ENCODE measurements at regions not wholly inside any gene's neighbourhood (a gene's known extent, or its start where the extent isn't known, plus 50 kb on each side); places are given as distances from the start of the nearest gene placed in this dataset.

DNA sequence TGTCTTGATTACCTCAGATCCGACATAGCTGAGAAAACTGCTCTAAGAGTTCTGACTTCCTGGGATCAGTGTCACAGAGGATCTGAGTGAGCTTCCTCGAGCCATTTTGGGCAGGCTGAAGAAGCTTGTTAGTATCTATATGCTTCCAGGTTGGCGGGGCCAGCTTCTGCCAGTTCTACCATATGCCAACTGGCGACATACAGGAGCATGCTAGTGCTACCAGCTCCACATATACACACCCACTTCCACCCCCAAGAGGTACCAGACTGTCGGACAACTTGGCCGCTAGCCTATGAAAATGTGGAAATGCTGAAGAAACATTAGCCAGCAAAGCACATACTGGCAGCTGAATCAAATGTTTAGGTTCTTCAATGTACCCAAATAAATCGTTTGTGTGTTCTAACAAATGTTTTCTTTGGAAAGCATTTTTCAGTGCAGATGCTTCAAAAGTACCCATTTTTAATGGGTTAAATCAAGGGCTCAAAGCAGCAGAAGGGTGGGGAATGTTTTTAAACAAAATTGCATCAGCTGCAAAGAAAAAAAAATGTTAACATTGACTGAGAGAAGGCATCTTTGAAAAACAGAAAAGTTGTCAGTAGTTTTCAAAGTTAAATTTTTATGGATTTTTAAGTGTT, 163.7 kb downstream of the KLF12 start:
- in situ Hi-C loops (cut with MboI; ENCODE audit: low sequenced_read_pairs) = no loop called here

DNA sequence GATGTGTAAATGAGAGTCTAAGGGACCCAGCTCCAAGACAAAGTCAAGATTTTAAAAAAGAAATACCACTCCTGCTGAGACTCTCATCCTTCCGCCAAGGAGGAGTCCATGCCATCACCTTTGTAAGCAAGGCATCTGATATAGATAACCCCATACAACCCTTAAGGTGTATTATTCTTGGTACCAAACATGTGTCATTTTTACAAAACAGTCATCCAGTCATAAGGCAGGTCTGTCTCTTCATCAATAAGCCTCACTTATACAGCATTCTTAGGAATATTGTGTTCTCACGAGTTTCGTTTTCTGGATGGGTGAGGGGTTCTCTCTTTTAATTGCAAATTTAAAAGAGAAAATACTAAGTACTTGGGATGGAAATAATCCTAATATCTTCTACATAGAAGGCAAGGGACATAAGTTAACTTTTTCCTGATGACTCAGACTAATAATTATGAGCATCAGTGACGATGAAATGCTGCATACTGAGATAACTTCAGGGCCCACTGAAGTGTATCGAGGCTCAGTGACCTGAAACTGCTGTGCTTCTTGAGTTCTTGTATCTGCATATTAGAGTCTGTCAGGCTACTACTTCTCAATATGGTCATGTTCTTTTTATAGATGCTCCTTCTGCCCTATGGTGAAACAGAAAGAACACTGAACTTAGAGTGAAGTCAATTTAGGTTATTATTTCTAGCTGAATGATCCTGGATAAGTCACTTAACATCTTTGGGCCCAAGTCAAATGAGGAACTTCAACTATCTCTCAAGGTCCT, 166.6 kb downstream of the KLF12 start:
- in situ Hi-C loops (cut with MboI; ENCODE audit: low sequenced_read_pairs) = no loop called here

DNA sequence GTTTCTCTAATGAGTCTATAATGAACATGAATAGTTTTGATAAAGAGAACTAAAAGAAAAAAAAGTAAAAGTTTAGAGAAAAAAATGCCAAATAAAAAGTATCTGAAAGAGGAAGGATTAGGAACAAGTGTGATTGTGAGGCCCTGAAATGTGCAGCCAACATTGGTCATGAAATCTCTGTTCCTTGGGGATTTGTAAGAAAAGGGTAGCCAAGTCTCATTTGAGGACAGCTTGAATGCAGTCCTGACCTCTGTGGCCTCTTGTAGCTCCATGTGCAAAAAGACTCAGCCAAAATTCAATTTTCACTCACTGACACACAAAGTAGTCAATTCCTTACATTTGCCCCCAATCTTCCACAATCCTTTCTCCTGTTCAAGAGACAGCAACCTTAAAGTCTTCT, 167.9 kb downstream of the KLF12 start:
- in situ Hi-C loops (cut with MboI; ENCODE audit: low sequenced_read_pairs) = no loop called here

DNA sequence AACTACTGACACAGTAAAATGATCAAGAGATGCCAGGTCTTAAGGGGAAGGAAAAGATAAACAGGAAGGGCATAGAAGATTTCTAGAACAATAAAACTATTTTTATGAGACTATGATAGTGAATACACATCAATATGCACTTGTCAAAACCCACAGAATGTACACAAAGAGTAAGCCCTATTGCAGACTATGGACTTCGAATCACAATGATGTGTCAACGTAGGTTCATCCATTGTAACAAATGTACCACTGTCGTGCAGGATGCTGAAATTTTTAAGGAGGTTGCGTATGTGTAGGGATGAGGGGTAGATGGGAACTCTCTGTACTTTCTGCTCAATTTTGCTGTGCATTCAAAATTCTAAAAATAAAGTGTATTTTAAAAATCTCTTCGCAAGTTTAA, 171.9 kb downstream of the KLF12 start:
- in situ Hi-C loops (cut with MboI; ENCODE audit: low sequenced_read_pairs) = no loop called here

DNA sequence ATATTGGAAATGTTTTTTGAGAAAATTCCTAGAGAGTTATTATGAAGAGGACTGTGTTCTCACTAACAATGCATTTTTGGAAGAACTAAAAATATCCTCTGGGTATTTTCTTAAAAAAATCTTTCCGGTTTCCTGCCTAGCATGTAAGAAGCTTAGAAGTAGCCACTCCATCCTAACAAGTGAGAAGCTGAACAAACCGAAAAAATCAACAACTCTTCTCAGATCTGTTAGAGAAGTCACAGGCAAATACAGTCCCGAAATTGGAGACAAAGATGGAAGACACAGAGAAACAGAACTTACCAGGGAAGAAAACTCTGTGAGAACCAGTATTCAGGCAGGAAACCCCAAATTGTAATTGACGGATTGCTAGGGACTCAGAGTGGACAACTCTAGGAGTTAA, 173.0 kb downstream of the KLF12 start:
- in situ Hi-C loops (cut with MboI; ENCODE audit: low sequenced_read_pairs) = no loop called here

DNA sequence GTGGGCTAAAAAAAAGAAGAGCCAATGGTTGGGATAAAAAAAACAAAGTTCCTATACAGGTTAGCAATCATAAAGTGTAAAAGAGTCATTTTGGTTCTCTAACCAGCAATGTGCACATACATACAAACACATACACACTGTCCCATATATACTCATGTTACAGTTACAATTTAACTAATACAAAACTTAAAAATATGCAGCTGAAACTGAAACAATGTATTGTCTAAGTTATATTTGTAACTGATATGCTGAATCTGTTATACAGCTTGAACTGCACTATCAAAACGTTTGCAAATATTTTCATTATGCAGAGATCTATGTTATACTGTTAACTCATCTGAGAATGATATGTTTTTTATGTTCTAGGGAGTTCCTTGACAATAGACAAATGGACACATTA, 173.7 kb downstream of the KLF12 start:
- in situ Hi-C loops (cut with MboI; ENCODE audit: low sequenced_read_pairs) = no loop called here

DNA sequence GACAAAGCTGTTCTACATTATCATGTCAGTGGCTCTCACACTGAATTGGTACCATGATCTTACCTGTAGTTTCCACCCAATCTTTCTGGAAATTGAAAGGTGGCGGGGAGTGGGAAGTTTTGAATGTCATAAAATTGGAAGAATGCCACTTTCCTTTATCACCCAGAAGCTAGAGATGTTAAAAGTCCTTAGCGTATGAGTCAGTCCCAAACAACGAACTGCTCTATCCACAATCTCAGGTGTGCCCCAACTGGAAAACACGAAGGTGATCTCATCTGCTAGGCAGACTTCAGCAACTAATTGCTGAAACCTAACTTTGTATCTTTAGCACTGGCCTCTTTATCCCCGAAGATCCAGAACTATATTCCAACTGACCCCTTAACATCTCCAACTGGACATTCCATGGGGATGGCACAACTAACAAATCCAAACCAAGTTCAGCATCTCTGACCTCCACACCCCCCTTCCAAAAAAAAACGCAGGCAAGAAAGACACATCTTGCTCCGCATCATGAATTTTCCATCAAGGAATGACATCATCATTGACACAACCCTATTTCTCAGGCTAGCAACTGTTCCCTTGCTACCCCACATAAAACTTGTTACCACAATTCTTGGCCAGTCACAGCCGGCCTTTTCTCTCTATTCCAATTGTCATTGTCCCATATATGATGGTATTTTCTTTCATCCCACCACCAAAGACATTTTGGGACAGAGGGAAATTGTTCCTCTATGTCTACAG, 175.4 kb downstream of the KLF12 start:
- in situ Hi-C loops (cut with MboI; ENCODE audit: low sequenced_read_pairs) = no loop called here

DNA sequence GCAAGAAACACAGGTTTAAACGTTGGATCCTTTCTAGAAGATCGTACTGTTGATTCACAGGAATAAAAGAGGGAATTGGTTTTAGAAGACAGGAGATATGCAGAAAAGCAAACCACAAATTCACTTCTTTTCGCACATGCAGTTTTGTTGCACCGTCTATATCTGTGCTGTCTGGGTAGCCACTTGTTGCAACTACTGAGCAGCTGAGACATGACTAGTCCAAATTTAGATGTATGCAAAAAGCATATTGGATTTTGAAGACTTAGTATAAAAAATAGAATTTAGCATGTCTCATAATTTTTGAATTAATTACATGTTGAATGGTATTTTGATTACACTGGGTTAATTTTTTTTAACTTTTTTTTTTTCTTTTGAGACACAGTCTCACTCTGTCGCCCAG, 176.3 kb downstream of the KLF12 start:
- in situ Hi-C loops (cut with MboI; ENCODE audit: low sequenced_read_pairs) = no loop called here

DNA sequence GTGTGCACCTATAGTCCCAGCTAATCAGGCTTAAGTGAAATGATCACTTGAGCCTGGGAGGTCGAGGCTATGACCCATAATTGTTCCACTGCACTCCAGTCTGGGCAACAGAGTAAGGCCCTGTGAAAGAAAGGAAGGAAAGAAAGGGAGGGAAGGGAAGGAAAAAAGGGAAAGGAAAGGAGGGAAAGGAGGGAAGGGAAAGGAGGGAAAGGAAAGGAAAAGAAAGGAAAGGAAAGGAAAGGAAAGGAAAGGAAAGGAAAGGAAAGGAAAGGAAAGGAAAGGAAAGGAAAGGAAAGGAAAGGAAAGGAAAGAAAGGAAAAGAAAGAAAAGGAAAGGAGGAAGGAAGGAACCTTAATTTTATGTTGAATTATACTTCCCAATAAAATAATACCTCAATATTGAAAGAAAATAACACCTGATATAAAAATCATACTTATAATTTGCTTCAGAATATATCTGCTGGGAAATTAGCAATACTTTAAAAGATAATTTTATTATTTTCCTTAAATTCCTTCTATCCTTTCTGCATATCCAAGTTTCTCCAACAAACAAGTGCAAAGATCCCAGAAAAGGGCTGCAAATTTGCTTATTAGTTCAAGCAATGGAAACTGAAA, 177.3 kb downstream of the KLF12 start:
- in situ Hi-C loops (cut with MboI; ENCODE audit: low sequenced_read_pairs) = no loop called here

DNA sequence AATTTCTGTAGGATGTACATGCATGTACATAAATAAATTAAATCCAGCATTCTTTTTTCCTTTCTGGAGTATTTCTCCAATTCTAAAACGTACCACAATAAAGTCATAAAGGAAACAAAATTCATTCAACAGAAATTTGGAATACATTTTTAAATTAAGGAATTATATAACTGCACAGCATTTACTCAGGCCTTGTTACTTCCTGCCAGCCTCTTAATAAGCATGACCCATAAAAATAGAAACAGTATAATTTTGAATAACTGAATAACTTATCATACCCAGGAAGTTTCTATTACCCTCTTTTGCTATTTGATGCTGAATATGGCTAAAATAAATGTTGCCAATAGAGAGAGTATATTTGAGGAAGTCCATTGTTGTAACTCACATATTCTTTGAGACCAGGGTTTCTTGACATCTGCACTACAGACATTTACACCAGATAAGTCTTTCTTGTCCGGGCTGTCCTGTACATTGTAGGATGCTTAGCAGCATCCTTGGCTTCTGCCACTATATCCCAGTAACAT, 178.2 kb downstream of the KLF12 start:
- in situ Hi-C loops (cut with MboI; ENCODE audit: low sequenced_read_pairs) = no loop called here

DNA sequence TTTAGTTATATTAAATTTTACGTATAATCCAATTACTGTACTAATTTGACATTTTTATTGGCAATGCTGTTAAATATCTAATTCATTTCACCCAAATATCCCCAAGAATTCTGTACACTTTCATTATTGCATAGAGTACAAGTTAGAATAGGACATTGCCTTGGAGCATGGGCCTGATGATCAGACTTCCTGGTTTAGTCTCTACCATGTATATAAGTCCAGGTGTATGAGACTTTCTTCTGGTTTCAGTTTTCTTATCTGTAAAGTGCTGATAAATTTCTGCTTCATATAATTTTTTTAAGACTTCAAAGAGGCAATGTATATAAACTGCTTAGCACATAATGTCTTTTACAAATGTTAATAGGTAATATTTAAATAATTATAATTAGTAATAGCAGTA, 179.4 kb downstream of the KLF12 start:
- in situ Hi-C loops (cut with MboI; ENCODE audit: low sequenced_read_pairs) = no loop called here

DNA sequence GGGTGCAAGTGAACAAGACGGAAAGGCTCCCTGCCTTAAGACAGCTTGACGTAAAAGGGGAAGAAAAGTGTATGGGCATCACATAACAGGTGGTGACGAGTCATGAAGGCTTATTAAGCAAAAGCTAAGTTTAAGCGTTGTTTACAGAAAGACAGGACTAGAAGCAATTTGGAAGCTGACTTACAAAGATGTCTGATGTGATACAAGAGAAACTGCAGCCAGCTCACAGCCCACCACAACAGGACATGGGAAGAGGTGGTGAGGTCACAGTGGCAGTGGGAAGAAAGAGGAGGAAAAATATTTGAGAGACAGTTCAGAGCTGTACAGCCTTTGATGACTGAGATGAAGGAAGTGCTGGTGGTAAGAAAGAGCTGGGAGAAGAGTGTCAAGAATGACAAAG, 181.6 kb downstream of the KLF12 start:
- in situ Hi-C loops (cut with MboI; ENCODE audit: low sequenced_read_pairs) = no loop called here

DNA sequence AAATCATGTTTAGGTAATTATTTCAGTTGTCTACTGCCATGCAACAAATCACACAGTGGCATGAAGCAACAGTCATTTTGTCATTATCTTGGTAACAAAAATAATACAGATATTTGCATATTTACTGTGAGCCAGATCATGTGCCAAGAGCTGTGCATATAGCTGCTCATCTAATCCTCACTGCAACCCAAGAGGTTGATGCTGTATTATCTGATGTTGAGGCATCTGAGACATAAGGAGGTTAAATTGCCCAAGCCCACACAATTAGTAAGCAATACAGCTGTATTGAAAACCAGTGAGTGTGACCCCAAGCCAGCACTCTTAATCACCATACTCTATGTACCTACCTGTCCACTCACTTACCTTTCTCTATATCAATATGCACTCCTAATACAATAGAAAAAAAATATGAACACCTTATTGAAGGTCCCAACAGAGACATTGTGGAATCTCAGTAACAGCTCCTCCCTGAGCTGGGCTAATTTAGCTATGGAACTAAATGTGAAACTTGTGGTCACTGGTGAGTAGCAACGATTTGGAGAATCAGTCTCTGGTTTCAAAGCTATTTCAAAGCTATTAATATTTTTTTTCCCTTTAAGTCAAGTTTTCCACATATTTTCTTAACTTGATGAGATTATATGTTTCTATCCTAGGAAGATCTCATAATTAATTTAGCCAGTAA, 185.2 kb downstream of the KLF12 start:
- in situ Hi-C loops (cut with MboI; ENCODE audit: low sequenced_read_pairs) = no loop called here

DNA sequence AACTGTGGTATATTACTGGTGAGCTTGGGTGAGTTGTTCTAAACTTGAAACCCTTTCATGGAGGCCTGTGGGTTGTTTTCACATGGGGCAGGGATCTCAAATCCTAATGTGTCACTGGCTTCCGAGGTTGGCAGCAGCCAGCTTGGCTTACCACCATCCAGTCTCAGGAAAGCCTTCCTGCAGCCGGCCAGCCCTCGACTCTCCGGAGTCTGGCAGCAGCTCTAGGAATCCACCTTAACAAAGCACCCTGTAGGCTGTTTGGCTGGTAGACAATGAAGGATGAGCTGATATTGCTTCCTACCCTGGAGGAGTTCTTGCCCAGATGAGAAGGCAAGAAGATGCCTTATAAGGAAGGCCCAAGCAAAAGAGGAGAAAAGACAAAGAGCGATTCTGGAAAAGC, 188.3 kb downstream of the KLF12 start:
- in situ Hi-C loops (cut with MboI; ENCODE audit: low sequenced_read_pairs) = no loop called here

DNA sequence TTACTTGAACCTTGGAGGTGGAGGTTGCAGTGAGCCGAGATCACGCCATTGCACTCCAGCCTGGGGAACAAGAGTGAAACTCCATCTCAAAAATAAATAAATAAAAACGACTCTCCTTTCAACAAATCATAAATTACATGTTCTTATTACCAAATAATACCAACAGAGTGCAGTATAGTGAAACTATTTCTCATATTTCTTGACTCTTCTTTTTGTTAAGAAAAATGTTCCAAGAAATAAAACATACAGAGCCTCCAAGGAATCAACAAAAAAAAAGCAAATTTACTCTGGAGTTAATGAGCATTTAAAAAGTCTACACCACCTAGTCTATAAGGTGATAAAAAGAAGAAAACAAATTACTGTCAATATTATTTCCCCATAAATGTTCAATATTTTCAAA, 188.8 kb downstream of the KLF12 start:
- in situ Hi-C loops (cut with MboI; ENCODE audit: low sequenced_read_pairs) = no loop called here

DNA sequence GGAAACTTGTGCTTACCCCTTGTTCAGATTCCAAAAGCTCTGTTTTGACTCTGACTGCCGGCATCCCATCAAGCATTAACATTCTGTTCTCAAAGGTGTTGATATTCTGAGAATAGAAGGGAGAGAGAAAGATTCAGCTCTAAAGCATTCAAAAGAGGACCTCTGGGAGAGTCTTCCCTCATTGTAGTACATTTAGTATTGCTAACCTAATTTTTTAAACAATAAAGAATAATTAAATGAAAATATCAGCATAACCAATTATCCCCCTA, 190.3 kb downstream of the KLF12 start:
- in situ Hi-C loops (cut with MboI; ENCODE audit: low sequenced_read_pairs) = no loop called here

DNA sequence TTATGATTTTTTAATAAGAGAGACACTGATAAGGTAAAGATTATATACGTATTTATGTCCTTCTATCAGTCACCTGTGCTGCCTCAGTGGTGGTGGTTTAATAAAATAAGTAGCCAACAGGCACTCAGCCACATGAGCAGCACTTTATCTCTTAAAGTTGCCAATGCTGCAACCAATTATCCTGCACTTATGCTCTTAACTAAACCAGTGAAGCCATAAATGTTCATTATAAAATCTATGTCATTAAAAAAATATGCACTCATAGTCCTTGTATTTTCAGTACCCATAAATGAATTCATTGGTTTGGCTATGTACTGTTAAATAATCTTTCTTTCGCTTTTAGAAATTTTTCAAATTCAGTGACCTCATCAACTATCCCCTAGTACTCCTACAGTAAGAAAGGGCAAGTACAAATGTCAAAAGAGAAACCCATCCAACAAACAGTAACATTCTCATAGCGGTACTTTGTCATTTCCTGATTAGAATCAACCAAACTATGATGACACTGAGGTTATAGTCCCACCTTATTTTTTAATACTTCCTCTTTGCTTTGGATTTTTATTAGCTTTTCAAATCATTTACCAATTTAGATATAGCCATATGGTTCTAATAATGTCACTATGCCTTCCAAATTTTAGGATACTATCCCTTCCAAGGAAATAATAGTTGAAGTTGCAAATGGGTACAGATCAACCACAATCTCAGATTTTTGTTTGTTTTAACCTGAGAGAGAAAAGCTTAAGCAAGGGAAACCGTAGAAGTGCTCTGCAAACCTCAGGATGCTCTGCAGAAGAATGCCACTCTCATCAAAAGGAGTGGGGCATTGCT, 190.9 kb downstream of the KLF12 start:
- in situ Hi-C loops (cut with MboI; ENCODE audit: low sequenced_read_pairs) = no loop called here

DNA sequence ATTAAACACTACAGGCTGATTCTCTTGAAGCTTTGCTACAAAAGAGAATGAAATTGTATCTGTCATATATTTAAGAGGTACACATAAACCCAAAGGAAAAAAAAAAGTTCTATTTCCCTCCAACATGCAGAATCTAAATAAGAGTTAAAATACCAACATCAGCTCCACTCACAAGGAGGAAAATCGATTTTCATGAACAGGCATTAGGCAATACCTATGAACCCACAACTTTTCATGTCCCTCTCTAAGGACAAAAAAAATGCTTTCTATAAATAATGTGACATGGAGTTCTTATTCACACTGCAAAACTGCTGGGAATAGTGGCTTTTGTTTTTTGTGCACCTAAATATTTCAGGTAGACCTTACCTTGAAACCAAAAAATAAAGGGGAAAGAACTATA, 192.5 kb downstream of the KLF12 start:
- in situ Hi-C loops (cut with MboI; ENCODE audit: low sequenced_read_pairs) = no loop called here

DNA sequence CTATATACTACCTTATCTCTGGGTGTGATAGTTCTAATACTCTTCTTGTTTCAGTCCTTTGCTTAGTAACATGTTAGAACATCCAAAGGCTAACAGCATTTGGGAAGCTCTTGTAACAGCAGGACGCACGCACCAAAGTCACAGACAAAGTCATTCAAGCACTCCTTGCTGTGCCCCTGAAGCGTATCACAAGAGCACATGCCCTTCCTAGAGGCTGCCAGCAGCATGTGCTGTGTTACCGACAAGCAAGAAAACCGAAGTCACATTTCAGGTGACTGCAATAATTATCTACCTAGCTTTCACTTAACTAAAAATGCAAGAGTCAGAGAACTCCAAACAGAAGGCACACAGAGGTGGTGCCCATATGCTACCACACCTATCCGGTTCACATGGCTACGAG, 194.1 kb downstream of the KLF12 start:
- in situ Hi-C loops (cut with MboI; ENCODE audit: low sequenced_read_pairs) = no loop called here

DNA sequence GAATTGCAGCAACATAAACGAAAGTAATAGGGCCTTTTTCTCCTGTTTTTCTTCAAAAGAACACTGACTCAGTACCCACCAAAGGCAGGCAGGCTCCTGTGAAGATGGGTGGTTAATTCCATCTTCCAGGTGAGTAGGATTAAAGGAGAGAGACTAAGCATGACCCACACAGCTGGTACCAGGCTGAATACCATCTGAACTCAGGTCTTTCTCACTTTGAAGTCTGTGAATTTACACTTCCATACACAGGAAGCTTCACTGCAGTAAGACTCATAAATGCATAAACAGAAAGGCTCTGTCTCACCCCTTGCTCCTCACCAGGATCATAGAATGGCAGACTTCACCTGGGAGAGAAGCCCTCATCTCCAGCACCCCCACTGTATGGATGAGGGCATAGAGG, 194.6 kb downstream of the KLF12 start:
- in situ Hi-C loops (cut with MboI; ENCODE audit: low sequenced_read_pairs) = no loop called here

DNA sequence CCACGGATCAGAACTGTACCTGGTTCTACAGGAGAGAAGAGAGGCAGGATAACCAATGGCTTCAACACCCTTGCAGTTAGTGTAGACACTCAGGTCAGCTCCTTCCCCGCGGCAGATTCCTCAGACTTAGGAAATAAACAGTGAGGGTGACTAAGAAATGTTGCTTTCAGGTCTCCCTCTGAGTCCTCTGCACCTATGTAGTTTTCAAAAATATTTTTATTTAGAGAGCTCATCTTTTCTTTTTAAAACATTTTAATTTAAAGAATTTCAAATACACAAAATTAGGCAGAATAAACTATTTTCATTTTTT, 195.2 kb downstream of the KLF12 start:
- in situ Hi-C loops (cut with MboI; ENCODE audit: low sequenced_read_pairs) = no loop called here

Data from HL-60/S4 (cell line).